HEK293 (cell line): ENCODE measurements at regions not wholly inside any gene's neighbourhood (a gene's known extent, or its start where the extent isn't known, plus 50 kb on each side); places are given as distances from the start of the nearest gene placed in this dataset.

ENCODE experiments used
- GLI2 ChIP-seq: fragments of 450-650 bp; formaldehyde crosslinking; IDR thresholded peaks from 2 replicates; pipeline ENCODE4; 2017; ENCODE audit warnings: missing biosample characterization, missing genetic modification characterization, low read depth, borderline replicate concordance
- KLF1 ChIP-seq: fragments of 450-650 bp; formaldehyde crosslinking; IDR thresholded peaks from 2 replicates; pipeline ENCODE4 v1.5.1; 2016; ENCODE audit warnings: missing biosample characterization, missing genetic modification characterization
- PRDM1 ChIP-seq: fragments of 450-650 bp; formaldehyde crosslinking; IDR thresholded peaks from 2 replicates; pipeline ENCODE4; 2016; ENCODE audit warnings: missing biosample characterization, missing genetic modification characterization
- SCRT2 ChIP-seq: fragments of 450-650 bp; formaldehyde crosslinking; IDR thresholded peaks from 2 replicates; pipeline ENCODE4 v1.5.1; 2016; ENCODE audit warnings: missing biosample characterization, missing genetic modification characterization
- ZBTB20 ChIP-seq: fragments of 450-650 bp; formaldehyde crosslinking; IDR thresholded peaks from 2 replicates; pipeline ENCODE4 v1.5.1; 2016; ENCODE audit warnings: missing biosample characterization, missing genetic modification characterization
- ZIC2 ChIP-seq: fragments of 450-650 bp; formaldehyde crosslinking; IDR thresholded peaks from 2 replicates; pipeline ENCODE4 v1.5.1; 2016; ENCODE audit warnings: missing biosample characterization, missing genetic modification characterization
- ZNF350 ChIP-seq: fragments of 450-650 bp; formaldehyde crosslinking; IDR thresholded peaks from 2 replicates; pipeline ENCODE4 v1.5.0; 2017; ENCODE audit warnings: missing biosample characterization, mild to moderate bottlenecking, missing genetic modification characterization
- ZNF558 ChIP-seq: fragments of 450-650 bp; formaldehyde crosslinking; IDR thresholded peaks from 2 replicates; pipeline ENCODE4 v1.5.1; 2016; ENCODE audit warnings: missing biosample characterization, missing genetic modification characterization
- ZNF600 ChIP-seq: fragments of 450-650 bp; formaldehyde crosslinking; IDR thresholded peaks from 2 replicates; pipeline ENCODE4 v1.5.1; 2016; ENCODE audit warnings: missing biosample characterization, missing genetic modification characterization
- ZSCAN30 ChIP-seq: fragments of 450-650 bp; IDR thresholded peaks from 2 replicates; pipeline ENCODE4 v1.5.1; 2018; ENCODE audit warnings: missing biosample characterization, mild to moderate bottlenecking, missing genetic modification characterization, moderate library complexity
- TF ChIP-seq, protein P1 (sequence below): fragments of 450-650 bp; formaldehyde crosslinking; IDR thresholded peaks from 2 replicates; pipeline ENCODE4 v1.5.1; 2016; ENCODE audit warnings: missing biosample characterization, missing genetic modification characterization
- TF ChIP-seq, protein P2 (sequence below): fragments of 450-650 bp; formaldehyde crosslinking; IDR thresholded peaks from 2 replicates; pipeline ENCODE4 v1.5.1; 2016; ENCODE audit warnings: missing biosample characterization, missing genetic modification characterization, low read depth
- TF ChIP-seq, protein P3 (sequence below): fragments of 450-650 bp; formaldehyde crosslinking; IDR thresholded peaks from 2 replicates; pipeline ENCODE4 v1.5.1; 2016; ENCODE audit warnings: missing biosample characterization, missing genetic modification characterization, low read depth
- TF ChIP-seq, protein P4 (sequence below): fragments of 450-650 bp; formaldehyde crosslinking; IDR thresholded peaks from 2 replicates; pipeline ENCODE4 v1.5.1; 2016; ENCODE audit warnings: missing biosample characterization, missing genetic modification characterization

DNA sequence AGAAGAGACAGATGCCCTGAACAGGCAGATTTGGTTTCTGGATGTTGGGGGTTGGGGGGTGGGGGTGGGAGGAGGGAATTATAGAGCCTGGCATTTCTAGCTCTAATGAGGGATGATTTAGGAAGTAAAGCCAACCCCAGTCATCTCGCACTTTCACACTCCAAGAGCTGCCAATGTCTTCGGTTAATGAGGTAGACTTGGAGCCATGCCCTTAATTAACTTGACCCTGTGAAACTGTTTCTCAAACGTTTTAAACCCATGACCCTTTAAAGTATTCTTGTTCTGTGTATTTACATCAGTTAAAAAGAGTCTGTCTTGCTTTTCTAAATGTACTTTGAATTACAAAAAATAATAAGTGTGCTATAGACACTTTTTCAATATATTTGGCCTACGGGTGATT, 466.9 kb downstream of the FAT4 start:
- TF ChIP-seq ZSCAN30 (tag by site-specific recombination) (no peak), ZNF600 (no peak), ZNF350 (tag by site-specific recombination) (no peak), ZNF558 (no peak), PRDM1 (no peak), SCRT2 (no peak), KLF1 (tag by site-specific recombination) (no peak), ZIC2 (no peak), GLI2 (tag by site-specific recombination) (no peak), ZBTB20 (tag by site-specific recombination) (no peak)
- TF ChIP-seq, protein P1, sequence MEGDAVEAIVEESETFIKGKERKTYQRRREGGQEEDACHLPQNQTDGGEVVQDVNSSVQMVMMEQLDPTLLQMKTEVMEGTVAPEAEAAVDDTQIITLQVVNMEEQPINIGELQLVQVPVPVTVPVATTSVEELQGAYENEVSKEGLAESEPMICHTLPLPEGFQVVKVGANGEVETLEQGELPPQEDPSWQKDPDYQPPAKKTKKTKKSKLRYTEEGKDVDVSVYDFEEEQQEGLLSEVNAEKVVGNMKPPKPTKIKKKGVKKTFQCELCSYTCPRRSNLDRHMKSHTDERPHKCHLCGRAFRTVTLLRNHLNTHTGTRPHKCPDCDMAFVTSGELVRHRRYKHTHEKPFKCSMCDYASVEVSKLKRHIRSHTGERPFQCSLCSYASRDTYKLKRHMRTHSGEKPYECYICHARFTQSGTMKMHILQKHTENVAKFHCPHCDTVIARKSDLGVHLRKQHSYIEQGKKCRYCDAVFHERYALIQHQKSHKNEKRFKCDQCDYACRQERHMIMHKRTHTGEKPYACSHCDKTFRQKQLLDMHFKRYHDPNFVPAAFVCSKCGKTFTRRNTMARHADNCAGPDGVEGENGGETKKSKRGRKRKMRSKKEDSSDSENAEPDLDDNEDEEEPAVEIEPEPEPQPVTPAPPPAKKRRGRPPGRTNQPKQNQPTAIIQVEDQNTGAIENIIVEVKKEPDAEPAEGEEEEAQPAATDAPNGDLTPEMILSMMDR (tag by site-specific recombination), result no peak
- TF ChIP-seq, protein P2, sequence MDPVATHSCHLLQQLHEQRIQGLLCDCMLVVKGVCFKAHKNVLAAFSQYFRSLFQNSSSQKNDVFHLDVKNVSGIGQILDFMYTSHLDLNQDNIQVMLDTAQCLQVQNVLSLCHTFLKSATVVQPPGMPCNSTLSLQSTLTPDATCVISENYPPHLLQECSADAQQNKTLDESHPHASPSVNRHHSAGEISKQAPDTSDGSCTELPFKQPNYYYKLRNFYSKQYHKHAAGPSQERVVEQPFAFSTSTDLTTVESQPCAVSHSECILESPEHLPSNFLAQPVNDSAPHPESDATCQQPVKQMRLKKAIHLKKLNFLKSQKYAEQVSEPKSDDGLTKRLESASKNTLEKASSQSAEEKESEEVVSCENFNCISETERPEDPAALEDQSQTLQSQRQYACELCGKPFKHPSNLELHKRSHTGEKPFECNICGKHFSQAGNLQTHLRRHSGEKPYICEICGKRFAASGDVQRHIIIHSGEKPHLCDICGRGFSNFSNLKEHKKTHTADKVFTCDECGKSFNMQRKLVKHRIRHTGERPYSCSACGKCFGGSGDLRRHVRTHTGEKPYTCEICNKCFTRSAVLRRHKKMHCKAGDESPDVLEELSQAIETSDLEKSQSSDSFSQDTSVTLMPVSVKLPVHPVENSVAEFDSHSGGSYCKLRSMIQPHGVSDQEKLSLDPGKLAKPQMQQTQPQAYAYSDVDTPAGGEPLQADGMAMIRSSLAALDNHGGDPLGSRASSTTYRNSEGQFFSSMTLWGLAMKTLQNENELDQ (tag by site-specific recombination), result no peak
- TF ChIP-seq, protein P3, sequence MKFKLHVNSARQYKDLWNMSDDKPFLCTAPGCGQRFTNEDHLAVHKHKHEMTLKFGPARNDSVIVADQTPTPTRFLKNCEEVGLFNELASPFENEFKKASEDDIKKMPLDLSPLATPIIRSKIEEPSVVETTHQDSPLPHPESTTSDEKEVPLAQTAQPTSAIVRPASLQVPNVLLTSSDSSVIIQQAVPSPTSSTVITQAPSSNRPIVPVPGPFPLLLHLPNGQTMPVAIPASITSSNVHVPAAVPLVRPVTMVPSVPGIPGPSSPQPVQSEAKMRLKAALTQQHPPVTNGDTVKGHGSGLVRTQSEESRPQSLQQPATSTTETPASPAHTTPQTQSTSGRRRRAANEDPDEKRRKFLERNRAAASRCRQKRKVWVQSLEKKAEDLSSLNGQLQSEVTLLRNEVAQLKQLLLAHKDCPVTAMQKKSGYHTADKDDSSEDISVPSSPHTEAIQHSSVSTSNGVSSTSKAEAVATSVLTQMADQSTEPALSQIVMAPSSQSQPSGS (tag by site-specific recombination), result no peak
- TF ChIP-seq, protein P4, sequence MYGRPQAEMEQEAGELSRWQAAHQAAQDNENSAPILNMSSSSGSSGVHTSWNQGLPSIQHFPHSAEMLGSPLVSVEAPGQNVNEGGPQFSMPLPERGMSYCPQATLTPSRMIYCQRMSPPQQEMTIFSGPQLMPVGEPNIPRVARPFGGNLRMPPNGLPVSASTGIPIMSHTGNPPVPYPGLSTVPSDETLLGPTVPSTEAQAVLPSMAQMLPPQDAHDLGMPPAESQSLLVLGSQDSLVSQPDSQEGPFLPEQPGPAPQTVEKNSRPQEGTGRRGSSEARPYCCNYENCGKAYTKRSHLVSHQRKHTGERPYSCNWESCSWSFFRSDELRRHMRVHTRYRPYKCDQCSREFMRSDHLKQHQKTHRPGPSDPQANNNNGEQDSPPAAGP, result no peak
